ENCODE measurements at regions not wholly inside any gene's neighbourhood (a gene's known extent, or its start where the extent isn't known, plus 50 kb on each side); places are given as distances from the start of the nearest gene placed in this dataset.

DNA sequence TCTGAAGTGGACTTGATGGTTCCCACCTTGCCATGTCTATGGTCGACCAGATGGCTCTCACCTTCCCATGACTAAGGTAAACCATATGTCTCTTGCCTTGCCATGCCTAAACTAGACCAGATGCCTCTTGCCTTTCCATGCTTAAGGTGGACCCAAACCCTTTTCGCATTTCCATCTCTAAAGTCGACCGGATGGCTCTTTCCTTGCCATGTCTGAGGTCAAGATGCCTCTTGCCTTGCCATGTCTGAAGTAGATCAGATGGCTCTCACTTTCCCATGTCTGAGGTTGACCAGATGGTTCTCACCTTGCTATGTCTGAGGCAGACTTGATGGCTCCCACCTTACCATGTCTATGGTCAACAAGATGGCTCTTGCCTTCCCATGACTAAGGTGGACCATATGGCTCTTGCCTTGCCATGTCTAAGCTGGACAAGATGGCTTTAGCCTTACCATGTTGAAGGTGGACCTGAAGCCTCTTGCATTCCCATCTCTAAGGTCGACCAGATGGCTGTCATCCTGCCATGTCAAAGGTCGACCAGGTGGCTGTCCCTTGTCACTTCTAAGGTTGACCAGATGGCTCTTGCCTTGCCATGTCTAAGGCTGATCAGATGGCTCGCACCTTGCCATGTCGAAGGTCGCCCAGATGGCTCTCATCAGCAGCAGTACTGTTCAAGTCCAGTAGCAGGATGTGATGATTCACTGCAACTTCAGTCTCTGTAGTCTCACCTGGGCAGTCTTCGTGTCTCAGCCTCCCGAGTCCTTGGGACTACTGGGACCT is 1439.4 kb downstream of the UQCRFS1 start:
- TF ChIP-seq POLR2A (IDR thresholded peaks at IDR 0.05) (no peak), POLR2AphosphoS5 (IDR thresholded peaks at IDR 0.05; ENCODE audit: insufficient read depth in 1 of 2, low read depth in 1 of 2) (no peak)
- TF ChIP-seq, protein P1, sequence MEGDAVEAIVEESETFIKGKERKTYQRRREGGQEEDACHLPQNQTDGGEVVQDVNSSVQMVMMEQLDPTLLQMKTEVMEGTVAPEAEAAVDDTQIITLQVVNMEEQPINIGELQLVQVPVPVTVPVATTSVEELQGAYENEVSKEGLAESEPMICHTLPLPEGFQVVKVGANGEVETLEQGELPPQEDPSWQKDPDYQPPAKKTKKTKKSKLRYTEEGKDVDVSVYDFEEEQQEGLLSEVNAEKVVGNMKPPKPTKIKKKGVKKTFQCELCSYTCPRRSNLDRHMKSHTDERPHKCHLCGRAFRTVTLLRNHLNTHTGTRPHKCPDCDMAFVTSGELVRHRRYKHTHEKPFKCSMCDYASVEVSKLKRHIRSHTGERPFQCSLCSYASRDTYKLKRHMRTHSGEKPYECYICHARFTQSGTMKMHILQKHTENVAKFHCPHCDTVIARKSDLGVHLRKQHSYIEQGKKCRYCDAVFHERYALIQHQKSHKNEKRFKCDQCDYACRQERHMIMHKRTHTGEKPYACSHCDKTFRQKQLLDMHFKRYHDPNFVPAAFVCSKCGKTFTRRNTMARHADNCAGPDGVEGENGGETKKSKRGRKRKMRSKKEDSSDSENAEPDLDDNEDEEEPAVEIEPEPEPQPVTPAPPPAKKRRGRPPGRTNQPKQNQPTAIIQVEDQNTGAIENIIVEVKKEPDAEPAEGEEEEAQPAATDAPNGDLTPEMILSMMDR (IDR thresholded peaks at IDR 0.05), result no peak
- H3K9me3 ChIP-seq, result no peaks in the 10 kb centered on the region
- peak; percentile 70 to 79 for DNase-seq (ENCODE audit: extremely low spot score in 2 of 2)
- H3K36me3 ChIP-seq, result no peaks in the 10 kb centered on the region
- no peaks in the 10 kb centered on the region for H3K4me1 ChIP-seq
- H3K4me3 ChIP-seq, result no peak overlapping the region
- no peaks in the 10 kb centered on the region for H3K27me3 ChIP-seq
- intact Hi-C loops (cut with DNase I), result no loop called here
- no peak overlapping the region for H3K27ac ChIP-seq

DNA sequence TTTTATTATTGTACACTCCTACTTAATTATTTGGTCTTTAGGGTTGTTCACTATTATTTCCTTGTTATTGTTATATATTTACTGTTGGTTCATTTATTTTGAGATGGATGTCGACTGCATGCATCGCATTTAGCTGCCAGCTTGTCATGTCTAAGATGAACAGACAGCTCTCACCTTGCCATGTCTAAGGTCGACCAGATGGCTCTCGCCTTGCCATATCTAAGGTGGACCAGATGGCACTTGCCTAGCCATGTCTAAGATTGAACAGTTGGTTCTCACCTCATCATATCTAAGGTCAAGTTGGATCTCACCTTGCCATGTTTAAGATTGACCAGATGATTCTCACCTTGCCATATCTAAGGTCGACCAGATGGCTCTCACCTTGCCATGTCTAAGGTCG is 1440.9 kb downstream of the UQCRFS1 start:
- H3K9me3 ChIP-seq, result peaks cover 5% of the 10 kb centered on the region
- H3K4me1 ChIP-seq, result no peaks in the 10 kb centered on the region
- H3K27me3 ChIP-seq, result no peaks in the 10 kb centered on the region
- DNase-seq (ENCODE audit: extremely low spot score in 2 of 2), result no peak
- intact Hi-C loops (cut with DNase I), result no loop called here
- H3K4me3 ChIP-seq, result no peak overlapping the region
- H3K27ac ChIP-seq, result no peak overlapping the region
- no peaks in the 10 kb centered on the region for H3K36me3 ChIP-seq
- TF ChIP-seq POLR2AphosphoS5 (IDR thresholded peaks at IDR 0.05; ENCODE audit: insufficient read depth in 1 of 2, low read depth in 1 of 2), result no peak
- TF ChIP-seq POLR2A (IDR thresholded peaks at IDR 0.05), result no peak
- TF ChIP-seq, protein P1 (IDR thresholded peaks at IDR 0.05), result no peak

DNA sequence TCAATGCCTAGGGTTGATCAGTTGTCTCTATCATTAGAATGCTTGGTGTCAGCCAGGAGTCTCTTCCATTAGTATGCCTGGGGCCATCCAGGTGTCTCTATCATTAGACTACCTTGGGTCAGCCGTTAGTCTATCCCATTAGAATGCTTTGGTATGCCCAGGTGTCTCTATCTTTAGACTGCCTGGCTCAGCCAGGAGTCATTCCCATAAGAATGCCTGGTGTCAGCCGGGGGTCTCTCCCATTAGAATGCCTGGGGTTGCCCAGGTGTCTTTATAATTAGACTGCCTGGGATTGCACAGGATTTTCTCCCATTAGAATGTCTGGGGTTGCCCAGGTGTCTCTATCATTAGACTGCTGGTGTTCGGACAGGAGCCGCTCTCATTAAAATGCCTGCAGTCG is 1442.9 kb downstream of the UQCRFS1 start:
- DNase-seq (ENCODE audit: extremely low spot score in 2 of 2), result peak in 1 of 2 donors; percentile 29
- Histone ChIP-seq H3K9me3 (peaks cover 20% of the 10 kb centered on the region), H3K4me3 (no peak overlapping the region), H3K36me3 (no peaks in the 10 kb centered on the region), H3K27me3 (no peaks in the 10 kb centered on the region), H3K27ac (no peak overlapping the region), H3K4me1 (no peaks in the 10 kb centered on the region)
- TF ChIP-seq, protein P1 (IDR thresholded peaks at IDR 0.05), result no peak
- no peak for TF ChIP-seq POLR2AphosphoS5 (IDR thresholded peaks at IDR 0.05; ENCODE audit: insufficient read depth in 1 of 2, low read depth in 1 of 2)
- TF ChIP-seq POLR2A (IDR thresholded peaks at IDR 0.05), result no peak
- intact Hi-C loops (cut with DNase I), result no loop called here

DNA sequence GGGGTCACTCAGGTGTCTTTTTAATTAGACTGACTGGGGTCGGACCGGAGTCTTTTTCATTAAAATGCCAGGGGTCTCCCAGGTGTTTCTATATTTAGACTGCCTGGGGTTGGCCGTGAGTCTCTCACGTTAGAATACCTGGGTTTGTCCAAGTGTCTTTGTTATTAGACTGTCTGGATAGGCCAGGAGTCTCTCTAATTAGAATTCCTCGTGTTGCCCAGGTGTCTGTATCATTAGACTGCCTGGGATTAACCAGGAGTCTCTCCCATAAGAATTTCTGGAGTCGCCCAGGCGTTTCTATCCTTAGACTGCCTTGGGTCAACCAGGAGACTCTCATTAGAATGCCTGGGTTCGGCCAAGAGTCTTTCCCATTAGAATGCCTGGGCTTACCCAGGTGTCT is 1445.7 kb downstream of the UQCRFS1 start:
- H3K36me3 ChIP-seq, result no peaks in the 10 kb centered on the region
- DNase-seq (ENCODE audit: extremely low spot score in 2 of 2), result no peak
- intact Hi-C loops (cut with DNase I), result no loop called here
- no peaks in the 10 kb centered on the region for H3K27me3 ChIP-seq
- H3K9me3 ChIP-seq, result peaks cover 24% of the 10 kb centered on the region
- H3K4me1 ChIP-seq, result no peaks in the 10 kb centered on the region
- TF ChIP-seq POLR2AphosphoS5 (IDR thresholded peaks at IDR 0.05; ENCODE audit: insufficient read depth in 1 of 2, low read depth in 1 of 2), result no peak
- TF ChIP-seq, protein P1 (IDR thresholded peaks at IDR 0.05), result no peak
- no peak for TF ChIP-seq POLR2A (IDR thresholded peaks at IDR 0.05)
- H3K27ac ChIP-seq, result no peak overlapping the region
- H3K4me3 ChIP-seq, result no peak overlapping the region

Measured in vagina (tissue), 2 donors.